GM12874 (cell line): ENCODE measurements at regions not wholly inside any gene's neighbourhood (a gene's known extent, or its start where the extent isn't known, plus 50 kb on each side); places are given as distances from the start of the nearest gene placed in this dataset.

Experiments used
- CTCF ChIP-seq: IDR thresholded peaks from 2 replicates; pipeline ENCODE4 v1.5.1; 2011; ENCODE audit warnings: low read depth, mild to moderate bottlenecking, control low read depth, low read length, moderate library complexity; ENCODE audit not compliant: insufficient read depth

- TF ChIP-seq CTCF: no peak
These were observed 60.4 kb upstream of the GPBP1 start for GRCh38 chr5:57113481-57113880.

DNA sequence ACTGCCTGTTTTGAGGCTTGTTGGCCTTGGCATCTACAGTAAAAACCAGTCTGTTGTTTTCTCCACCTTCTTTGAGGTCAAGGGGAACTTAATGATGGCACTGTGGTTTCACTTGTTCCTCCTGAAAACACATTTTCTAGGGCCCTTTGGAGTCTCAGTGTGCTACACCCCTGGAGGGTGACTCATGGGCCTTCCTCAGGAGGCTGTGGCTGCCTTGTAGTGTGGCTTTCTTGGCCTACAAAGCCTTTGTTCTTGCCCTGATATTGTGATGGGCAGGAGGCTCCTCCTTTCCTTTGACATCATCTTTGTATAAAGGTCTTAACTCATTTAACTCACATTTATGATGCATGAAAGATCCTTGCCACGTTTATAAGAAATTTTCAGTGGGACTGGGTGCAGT lies 56.3 kb upstream of the GPBP1 start:
- no peak for TF ChIP-seq CTCF

- no peak for TF ChIP-seq CTCF
These were observed 54.8 kb upstream of the GPBP1 start for GRCh38 chr5:57119031-57119430.

- no peak for TF ChIP-seq CTCF
These were observed 49.8 kb upstream of the GPBP1 start for GRCh38 chr5:57124014-57124413.
